NT2/D1 (cell line): ENCODE measurements at regions not wholly inside any gene's neighbourhood (a gene's known extent, or its start where the extent isn't known, plus 50 kb on each side); places are given as distances from the start of the nearest gene placed in this dataset.

Source experiments
- SUZ12 ChIP-seq: IDR thresholded peaks from 2 replicates; pipeline ENCODE4 v1.6.1; 2011; ENCODE audit not compliant: insufficient read length, insufficient read depth; ENCODE audit errors: extremely low read depth
- YY1 ChIP-seq: IDR thresholded peaks from 2 replicates; pipeline ENCODE4 v1.6.1; 2011; ENCODE audit not compliant: insufficient read length, insufficient read depth
- ZNF274 ChIP-seq: IDR thresholded peaks from 2 replicates; pipeline ENCODE4 v1.6.1; 2011; ENCODE audit warnings: mild to moderate bottlenecking, low read depth, low read length

GRCh38 chr18:73793386-73793785 lies 354.2 kb downstream of the FBXO15 start:
- TF ChIP-seq YY1 (no peak), ZNF274 (no peak), SUZ12 (no peak)
